ENCODE measurements at regions not wholly inside any gene's neighbourhood (a gene's known extent, or its start where the extent isn't known, plus 50 kb on each side); places are given as distances from the start of the nearest gene placed in this dataset.

GRCh38 chr13:44698066-44698465, 121.9 kb upstream of the TSC22D1 start:
- Histone ChIP-seq H3K36me3 (replicated peaks; ENCODE audit: insufficient read depth, low read length) (no peaks in the 10 kb centered on the region), H4K20me1 (ENCODE audit: insufficient read depth, low read length) (no peaks in the 10 kb centered on the region), H3K9ac (ENCODE audit: low read length) (no peak overlapping the region), H3K27ac (ENCODE audit: low read length) (no peak overlapping the region), H3K9me2 (replicated peaks; ENCODE audit: insufficient read depth, low read length) (no peaks in the 10 kb centered on the region), H3K9me3 (replicated peaks; ENCODE audit: insufficient read depth, low read length) (no peaks in the 10 kb centered on the region), H3K4me3 (ENCODE audit: low read length) (no peak overlapping the region), H3F3A (ENCODE audit: insufficient read depth, low read length) (no peaks in the 10 kb centered on the region), H3K4me1 (ENCODE audit: low read length) (no peaks in the 10 kb centered on the region), H2AFZ (ENCODE audit: low read length) (no peak overlapping the region), H3K4me2 (ENCODE audit: low read depth, low read length) (no peak overlapping the region), H3K27me3 (replicated peaks; ENCODE audit: insufficient read depth, low read length) (no peaks in the 10 kb centered on the region), H3K79me2 (ENCODE audit: low read length) (no peaks in the 10 kb centered on the region)
- TF ChIP-seq CTCF (IDR thresholded peaks at IDR 0.05; ENCODE audit: low read length) (no peak), EZH2 (optimal IDR thresholded peaks at IDR 0.05; ENCODE audit: low read depth, low read length) (no peak), EZH2phosphoT487 (IDR thresholded peaks at IDR 0.05; ENCODE audit: low read length) (no peak)
- DNase-seq, result no peak

GRCh38 chr13:44697058-44697457, 120.9 kb upstream of the TSC22D1 start:
- H3K27me3 ChIP-seq (replicated peaks; ENCODE audit: insufficient read depth, low read length), result no peaks in the 10 kb centered on the region
- TF ChIP-seq EZH2 (optimal IDR thresholded peaks at IDR 0.05; ENCODE audit: low read depth, low read length), result no peak
- no peak for TF ChIP-seq EZH2phosphoT487 (IDR thresholded peaks at IDR 0.05; ENCODE audit: low read length)
- no peak for TF ChIP-seq CTCF (IDR thresholded peaks at IDR 0.05; ENCODE audit: low read length)
- no peaks in the 10 kb centered on the region for H3K9me2 ChIP-seq (replicated peaks; ENCODE audit: insufficient read depth, low read length)
- H3K79me2 ChIP-seq (ENCODE audit: low read length), result no peaks in the 10 kb centered on the region
- H3K9ac ChIP-seq (ENCODE audit: low read length), result no peak overlapping the region
- H3F3A ChIP-seq (ENCODE audit: insufficient read depth, low read length), result no peaks in the 10 kb centered on the region
- no peak overlapping the region for H3K27ac ChIP-seq (ENCODE audit: low read length)
- H3K4me1 ChIP-seq (ENCODE audit: low read length), result no peaks in the 10 kb centered on the region
- DNase-seq, result no peak
- H3K9me3 ChIP-seq (replicated peaks; ENCODE audit: insufficient read depth, low read length), result no peaks in the 10 kb centered on the region
- H3K4me3 ChIP-seq (ENCODE audit: low read length), result no peak overlapping the region
- no peak overlapping the region for H2AFZ ChIP-seq (ENCODE audit: low read length)
- H3K4me2 ChIP-seq (ENCODE audit: low read depth, low read length), result no peak overlapping the region
- H3K36me3 ChIP-seq (replicated peaks; ENCODE audit: insufficient read depth, low read length), result no peaks in the 10 kb centered on the region
- no peaks in the 10 kb centered on the region for H4K20me1 ChIP-seq (ENCODE audit: insufficient read depth, low read length)

- Histone ChIP-seq H3K36me3 (replicated peaks; ENCODE audit: insufficient read depth, low read length) (no peaks in the 10 kb centered on the region), H3K9me3 (replicated peaks; ENCODE audit: insufficient read depth, low read length) (no peaks in the 10 kb centered on the region), H3K9ac (ENCODE audit: low read length) (no peak overlapping the region), H3K9me2 (replicated peaks; ENCODE audit: insufficient read depth, low read length) (no peaks in the 10 kb centered on the region), H3K27me3 (replicated peaks; ENCODE audit: insufficient read depth, low read length) (no peaks in the 10 kb centered on the region), H4K20me1 (ENCODE audit: insufficient read depth, low read length) (no peaks in the 10 kb centered on the region), H3K79me2 (ENCODE audit: low read length) (no peaks in the 10 kb centered on the region), H3F3A (ENCODE audit: insufficient read depth, low read length) (no peaks in the 10 kb centered on the region), H3K4me3 (ENCODE audit: low read length) (no peak overlapping the region), H3K4me2 (ENCODE audit: low read depth, low read length) (no peak overlapping the region), H3K27ac (ENCODE audit: low read length) (no peak overlapping the region), H3K4me1 (ENCODE audit: low read length) (no peaks in the 10 kb centered on the region), H2AFZ (ENCODE audit: low read length) (no peak overlapping the region)
- no peak for TF ChIP-seq EZH2 (optimal IDR thresholded peaks at IDR 0.05; ENCODE audit: low read depth, low read length)
- TF ChIP-seq EZH2phosphoT487 (IDR thresholded peaks at IDR 0.05; ENCODE audit: low read length), result no peak
- TF ChIP-seq CTCF (IDR thresholded peaks at IDR 0.05; ENCODE audit: low read length), result no peak
- no peak for DNase-seq
These were observed 119.4 kb upstream of the TSC22D1 start for GRCh38 chr13:44695520-44695919.
